ENCODE measurements at regions not wholly inside any gene's neighbourhood (a gene's known extent, or its start where the extent isn't known, plus 50 kb on each side); places are given as distances from the start of the nearest gene placed in this dataset.

GRCh38 chr1:218718206-218718605, 373.1 kb downstream of the TGFB2 start:
- no peak for DNase-seq

GRCh38 chr1:218718977-218719376, 373.8 kb downstream of the TGFB2 start:
- no peak for DNase-seq

DNA sequence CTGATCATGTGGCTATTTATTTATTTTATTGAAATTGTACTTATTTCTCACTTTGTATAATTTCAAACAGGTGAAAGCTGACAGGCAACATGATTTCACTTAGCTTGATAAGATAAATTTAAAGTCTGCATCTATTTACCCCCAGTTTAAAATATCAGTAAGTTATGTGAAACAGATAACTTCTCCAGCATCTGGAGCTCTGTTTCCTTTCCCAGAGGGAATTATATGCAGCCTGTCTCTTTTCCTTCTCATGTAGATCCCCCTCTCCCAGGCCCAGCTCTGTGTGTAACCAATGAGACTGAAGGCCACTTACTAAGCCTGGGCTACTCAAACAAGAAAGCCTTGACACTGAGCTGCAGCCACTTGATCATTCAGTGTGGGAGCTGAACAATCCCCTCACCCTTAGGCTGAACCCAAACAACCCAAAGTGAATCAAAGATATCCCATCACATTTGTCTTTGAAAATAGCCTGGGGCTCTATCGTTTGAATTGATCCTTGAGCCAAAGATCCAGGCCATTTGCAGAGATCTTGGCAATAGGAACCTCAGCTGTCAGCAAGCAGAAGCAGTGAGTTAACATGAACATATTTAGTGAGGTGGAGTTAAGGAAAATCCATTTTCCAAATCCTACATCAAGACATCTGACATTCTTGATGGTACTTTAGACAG, 383.9 kb downstream of the TGFB2 start:
- no peak for DNase-seq

DNA sequence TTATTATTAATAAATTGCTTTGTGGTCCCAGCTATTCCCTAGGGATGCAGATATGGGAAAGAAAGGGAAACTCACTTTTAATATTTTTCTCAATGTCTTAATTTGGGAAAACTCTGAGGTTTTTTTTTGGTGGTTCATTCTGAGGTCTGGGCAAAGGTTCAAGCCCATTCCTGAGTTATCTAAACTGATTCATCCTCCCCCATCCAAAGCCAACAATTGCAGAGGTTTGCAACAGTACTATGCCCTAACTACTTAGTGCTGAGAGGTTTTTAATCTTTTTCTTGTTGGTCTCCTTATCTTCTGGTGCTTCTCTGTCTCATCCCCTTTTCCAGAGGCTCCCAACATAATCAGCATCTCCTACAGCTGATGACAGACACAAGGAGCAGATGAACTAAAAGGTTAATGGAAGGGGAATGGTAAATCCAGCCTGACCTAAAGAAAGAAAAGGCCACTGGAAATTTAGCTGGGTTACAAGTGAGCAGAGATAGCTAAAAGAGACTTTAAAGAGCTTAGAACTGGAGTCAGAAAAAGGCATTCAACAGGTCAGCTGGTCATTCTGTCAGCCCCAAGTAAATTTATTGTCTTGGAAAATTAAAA, 390.4 kb downstream of the TGFB2 start:
- no peak for DNase-seq

DNA sequence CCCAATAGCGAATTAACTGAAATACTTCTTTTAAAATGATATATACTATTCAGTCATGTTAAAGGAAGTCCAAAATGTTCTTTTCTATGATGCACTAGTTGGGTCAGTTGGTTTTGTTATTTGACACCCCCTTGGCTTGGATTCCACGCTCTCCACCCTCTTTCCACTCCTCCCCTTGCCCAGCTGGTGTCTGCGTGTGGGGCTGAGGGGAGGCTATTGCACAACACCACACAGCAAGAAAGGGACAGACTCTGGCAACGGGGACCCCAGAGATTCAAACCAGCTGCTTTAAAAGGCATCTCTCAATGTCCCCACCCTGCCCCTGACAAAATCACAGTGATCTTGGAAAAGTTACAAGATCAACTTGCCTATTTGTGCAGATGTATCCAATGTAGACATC, 394.3 kb downstream of the TGFB2 start:
- no peak for DNase-seq

GRCh38 chr1:218741852-218742251, 396.7 kb downstream of the TGFB2 start:
- no peak for DNase-seq

DNA sequence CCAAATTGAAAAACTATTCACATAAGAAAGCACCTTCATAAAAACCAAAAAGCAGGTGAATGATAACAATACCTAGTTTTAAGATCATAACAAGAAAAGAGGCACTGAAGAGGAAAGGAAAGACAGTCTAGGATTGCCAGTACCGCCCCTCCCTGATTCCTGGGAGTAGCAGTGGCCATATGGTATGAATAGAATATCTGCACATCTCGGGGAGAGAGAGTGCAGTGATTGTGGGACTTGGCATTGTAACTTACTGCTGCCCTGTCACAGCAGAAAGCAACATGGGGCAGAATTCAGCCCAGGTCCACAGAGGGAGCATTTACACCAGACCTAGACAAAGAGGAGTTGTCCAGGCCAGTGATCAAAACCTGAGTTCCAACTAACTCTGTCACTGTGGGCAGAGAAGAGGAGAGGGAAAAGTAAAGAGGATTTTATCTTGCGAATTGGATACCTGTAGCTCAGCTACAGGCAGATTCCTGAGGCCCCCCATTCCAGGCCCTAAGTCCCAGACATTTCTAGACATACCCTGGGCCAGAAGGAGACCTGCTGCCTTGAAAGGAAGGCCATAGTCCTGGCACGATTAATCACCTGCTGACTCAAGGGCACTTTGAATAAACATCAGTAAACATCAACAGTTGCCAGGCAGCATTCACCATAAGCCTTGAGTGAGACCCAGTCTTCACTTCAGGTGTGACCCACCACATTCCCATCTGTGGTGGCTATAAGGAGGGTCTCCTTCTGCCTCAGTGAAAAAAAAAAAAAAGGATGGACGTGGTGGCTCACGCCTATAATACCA, 397.5 kb downstream of the TGFB2 start:
- DNase-seq = no peak

- no peak for DNase-seq
These were observed 398.8 kb downstream of the TGFB2 start for GRCh38 chr1:218743861-218744505.

DNA sequence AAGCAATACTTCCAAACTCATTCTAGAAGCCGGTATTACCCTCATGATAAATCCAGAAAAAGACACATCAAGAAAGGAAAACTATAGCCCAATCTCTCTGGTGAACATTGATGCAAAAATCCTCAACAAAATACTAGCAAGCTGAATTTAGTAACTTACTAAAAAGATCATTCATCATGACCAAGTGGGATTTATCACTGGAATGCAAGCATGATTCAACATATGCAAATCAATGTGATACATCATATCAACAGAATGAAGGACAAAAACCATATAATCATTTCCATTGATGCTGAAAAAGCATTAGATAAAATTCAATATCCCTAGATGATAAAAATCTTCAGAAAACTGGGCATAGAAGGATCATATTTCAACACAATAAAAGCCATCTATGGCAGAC, 402.9 kb downstream of the TGFB2 start:
- DNase-seq = no peak

- no peak for DNase-seq
These were observed 405.3 kb downstream of the TGFB2 start for GRCh38 chr1:218750216-218750970.

DNA sequence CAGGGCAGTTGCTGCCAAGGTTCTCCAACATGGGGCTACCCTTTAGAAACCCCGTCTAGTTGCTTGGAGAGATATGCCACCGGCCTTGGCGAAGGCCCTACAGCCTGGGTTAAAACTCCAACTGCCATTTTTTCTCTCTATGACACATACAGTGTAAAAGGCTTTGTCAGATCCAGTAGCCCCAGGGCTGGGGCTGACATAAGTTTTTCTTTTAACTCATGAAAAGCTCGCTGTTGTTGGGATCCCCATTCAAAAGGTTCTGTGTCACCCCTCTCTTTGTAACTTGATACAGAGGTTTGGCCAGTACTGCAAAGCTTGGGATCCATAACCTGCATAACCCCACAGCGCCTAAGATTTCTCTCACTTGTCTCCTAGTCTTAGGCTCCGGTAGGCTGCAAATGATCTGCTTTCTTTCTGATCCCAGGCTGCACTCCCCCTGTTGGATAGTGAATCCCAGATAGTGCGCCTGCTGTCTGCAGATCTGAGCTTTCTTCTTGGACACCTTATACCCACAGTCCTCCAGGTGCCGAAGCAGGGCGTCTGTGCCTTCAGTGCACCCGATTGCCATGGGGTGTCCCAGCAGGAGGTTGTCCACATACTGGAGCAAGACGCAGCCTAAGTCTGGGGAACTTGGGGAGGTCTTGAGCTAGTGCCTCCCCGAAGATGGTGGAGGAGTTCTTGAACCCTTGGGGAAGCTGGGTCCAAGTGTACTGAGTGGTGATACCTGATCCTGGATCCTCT, 406.2 kb downstream of the TGFB2 start:
- DNase-seq = no peak

GRCh38 chr1:218752126-218752525, 407.0 kb downstream of the TGFB2 start:
- no peak for DNase-seq

- DNase-seq = no peak
These were observed 409.3 kb downstream of the TGFB2 start for GRCh38 chr1:218754477-218754876.

GRCh38 chr1:218755128-218755527, 410.0 kb downstream of the TGFB2 start:
- DNase-seq = no peak

- no peak for DNase-seq
These were observed 413.9 kb upstream of the LYPLAL1 start for GRCh38 chr1:218759795-218760194.

- DNase-seq = no peak
These were observed 412.8 kb upstream of the LYPLAL1 start for GRCh38 chr1:218760601-218761570.

DNA sequence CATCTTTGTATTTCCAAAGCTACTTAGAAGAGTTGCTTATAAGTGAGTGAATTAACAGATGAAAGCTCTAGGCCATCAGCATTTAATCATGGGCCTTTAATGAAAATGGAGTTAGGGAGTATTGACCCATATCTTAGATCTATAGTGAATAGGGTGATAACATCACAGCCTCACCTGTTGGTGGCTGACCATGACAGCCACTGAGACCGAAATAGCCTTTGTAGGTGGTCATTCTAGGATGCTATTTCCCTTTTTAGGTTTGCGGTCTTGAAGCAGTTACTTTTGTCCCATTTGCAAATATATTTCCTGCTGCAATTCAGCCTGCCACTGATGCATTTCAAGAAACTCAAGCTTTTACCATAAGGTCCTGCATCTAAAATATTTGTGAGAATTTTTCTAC, 410.1 kb upstream of the LYPLAL1 start:
- no peak for DNase-seq

- no peak for DNase-seq
These were observed 407.9 kb upstream of the LYPLAL1 start for GRCh38 chr1:218765753-218766152.

GRCh38 chr1:218771931-218772330, 401.7 kb upstream of the LYPLAL1 start:
- no peak for DNase-seq

DNA sequence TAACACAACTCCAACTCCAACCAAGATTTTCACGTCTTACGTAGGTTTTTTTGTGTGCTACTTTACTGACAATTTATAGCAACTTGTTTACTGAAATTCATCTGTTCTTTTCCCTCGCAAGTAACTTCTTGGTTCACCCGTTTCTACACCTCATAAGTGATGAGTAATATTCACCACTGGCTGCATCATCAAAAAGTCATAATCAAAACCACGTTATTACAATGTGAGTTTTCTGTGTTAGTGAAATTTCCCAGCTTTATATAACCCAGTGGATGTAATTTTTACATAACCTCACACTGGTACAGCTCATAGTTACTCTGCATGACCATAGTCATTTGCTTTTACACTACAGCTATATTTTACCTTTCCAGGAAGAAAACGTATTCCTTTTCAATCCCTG, 401.1 kb upstream of the LYPLAL1 start:
- no peak for DNase-seq

GRCh38 chr1:218775501-218776021, 398.1 kb upstream of the LYPLAL1 start:
- no peak for DNase-seq

Data from stimulated activated CD8-positive, alpha-beta memory T cell treated with anti-CD3 and anti-CD28 coated beads, Interleukin-4, amount 100 ng/mL, for 48 hours (primary cell).